GM12874 (cell line): ENCODE measurements at regions not wholly inside any gene's neighbourhood (a gene's known extent, or its start where the extent isn't known, plus 50 kb on each side); places are given as distances from the start of the nearest gene placed in this dataset.

Experiments
- CTCF ChIP-seq: IDR thresholded peaks from 2 replicates; pipeline ENCODE4 v1.5.1; 2011; ENCODE audit warnings: low read depth, mild to moderate bottlenecking, control low read depth, low read length, moderate library complexity; ENCODE audit not compliant: insufficient read depth

GRCh38 chr11:19570889-19571288, 141.7 kb upstream of the NAV2 start:
- no peak for TF ChIP-seq CTCF

- TF ChIP-seq CTCF: no peak
These were observed 144.6 kb upstream of the NAV2 start for GRCh38 chr11:19567996-19568395.

- no peak for TF ChIP-seq CTCF
These were observed 145.9 kb upstream of the NAV2 start for GRCh38 chr11:19566583-19567379.

GRCh38 chr11:19565639-19566038, 147.0 kb upstream of the NAV2 start:
- TF ChIP-seq CTCF: no peak

GRCh38 chr11:19562156-19562555, 150.5 kb upstream of the NAV2 start:
- TF ChIP-seq CTCF: no peak

- TF ChIP-seq CTCF: no peak
These were observed 151.6 kb upstream of the NAV2 start for GRCh38 chr11:19561011-19561410.

- TF ChIP-seq CTCF: no peak
These were observed 152.5 kb upstream of the NAV2 start for GRCh38 chr11:19560156-19560555.
